H1 (cell line): ENCODE measurements at regions not wholly inside any gene's neighbourhood (a gene's known extent, or its start where the extent isn't known, plus 50 kb on each side); places are given as distances from the start of the nearest gene placed in this dataset.

Source experiments
- CHD1 ChIP-seq: IDR thresholded peaks from 2 replicates; pipeline ENCODE4 v1.6.1; 2012; ENCODE audit warnings: low read depth, low read length, improper control_type of control experiment
- CHD2 ChIP-seq: IDR thresholded peaks from 2 replicates; pipeline ENCODE4 v1.6.1; 2012; ENCODE audit warnings: low read length, improper control_type of control experiment
- CREB1 ChIP-seq: IDR thresholded peaks from 2 replicates; pipeline ENCODE4 v1.6.1; 2012; ENCODE audit warnings: inconsistent platforms
- EZH2 ChIP-seq: fragments of 200-600 bp; sonication (generic); IDR thresholded peaks from 2 replicates; pipeline ENCODE4 v1.7.1; 2012; ENCODE audit warnings: low read depth, mild to moderate bottlenecking, moderate library complexity, low read length, inconsistent platforms; ENCODE audit not compliant: severe bottlenecking
- MAFK ChIP-seq: IDR thresholded peaks from 2 replicates; pipeline ENCODE4 v1.6.1; 2012; ENCODE audit warnings: low read depth, mild to moderate bottlenecking, improper control_type of control experiment, low read length
- POLR2A ChIP-seq, 2 experiments: IDR thresholded peaks; 1 replicate in 1 of 2; 2 replicates in 1 of 2; pipeline ENCODE4 v1.6.1; 2011; ENCODE audit warnings: low read depth in 2 of 2, low read length in 2 of 2, mild to moderate bottlenecking in 2 of 2; ENCODE audit errors: control extremely low read depth in 1 of 2
- SP1 ChIP-seq: IDR thresholded peaks from 2 replicates; pipeline ENCODE4 v1.6.1; 2011; ENCODE audit warnings: low read depth, low read length
- TCF12 ChIP-seq: IDR thresholded peaks from 2 replicates; pipeline ENCODE4 v1.6.1; 2011; ENCODE audit warnings: low read depth, mild to moderate bottlenecking, low read length
- ZNF274 ChIP-seq: IDR thresholded peaks from 2 replicates; pipeline ENCODE4 v1.7.0; 2012; ENCODE audit warnings: low read length, borderline replicate concordance; ENCODE audit errors: extremely low read depth
- TF ChIP-seq, protein P1 (sequence below), 3 experiments: IDR thresholded peaks; 1 replicate in 2 of 3; 2 replicates in 1 of 3; pipeline versions ENCODE4 v1.5.1 to v1.6.1; 2011; ENCODE audit warnings: low read length in 3 of 3, mild to moderate bottlenecking in 3 of 3, inconsistent platforms in 2 of 3, low read depth in 1 of 3, moderate library complexity in 1 of 3; ENCODE audit not compliant: insufficient read depth in 1 of 3; ENCODE audit errors: control extremely low read depth in 1 of 3

DNA sequence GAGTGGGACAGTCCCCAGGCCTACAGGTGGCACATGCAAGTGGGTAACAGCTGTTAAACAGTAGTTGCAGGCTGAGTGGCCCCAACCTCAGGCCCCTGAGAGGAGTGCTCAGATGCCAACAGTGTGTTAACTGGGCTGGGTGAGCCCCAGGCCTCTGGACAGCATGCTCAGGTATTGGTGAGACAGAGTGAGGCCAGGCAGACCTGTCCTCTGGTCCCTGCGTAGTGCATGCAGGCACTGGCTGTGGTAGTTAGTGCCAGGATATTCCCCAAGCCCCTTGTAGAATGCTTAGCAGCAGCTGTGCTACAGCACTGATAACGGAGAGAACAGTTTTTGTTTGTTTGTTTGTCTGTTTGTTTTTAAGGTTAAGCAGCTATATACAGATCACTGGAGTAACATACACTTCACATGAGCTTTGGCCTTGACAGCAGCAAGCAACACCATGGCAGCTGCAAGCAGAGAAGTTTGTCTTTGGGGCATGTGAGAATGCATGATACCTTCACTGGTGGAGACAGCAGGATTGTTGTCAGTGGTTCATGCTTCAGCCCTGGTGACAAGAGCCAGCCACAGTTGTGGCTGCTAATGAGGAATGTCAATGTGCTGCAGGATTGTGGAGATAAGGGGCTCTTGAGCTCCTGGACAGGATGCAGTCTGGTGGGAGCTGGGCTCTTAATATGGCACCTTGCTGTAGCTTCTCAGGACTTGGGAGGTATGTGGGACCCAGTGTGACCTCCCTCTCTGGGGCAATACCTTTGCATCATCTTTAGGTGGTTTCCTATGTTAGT, 614.4 kb downstream of the CDH11 start:
- TF ChIP-seq CREB1 = no peak
- TF ChIP-seq TCF12 = no peak
- TF ChIP-seq, protein P1, sequence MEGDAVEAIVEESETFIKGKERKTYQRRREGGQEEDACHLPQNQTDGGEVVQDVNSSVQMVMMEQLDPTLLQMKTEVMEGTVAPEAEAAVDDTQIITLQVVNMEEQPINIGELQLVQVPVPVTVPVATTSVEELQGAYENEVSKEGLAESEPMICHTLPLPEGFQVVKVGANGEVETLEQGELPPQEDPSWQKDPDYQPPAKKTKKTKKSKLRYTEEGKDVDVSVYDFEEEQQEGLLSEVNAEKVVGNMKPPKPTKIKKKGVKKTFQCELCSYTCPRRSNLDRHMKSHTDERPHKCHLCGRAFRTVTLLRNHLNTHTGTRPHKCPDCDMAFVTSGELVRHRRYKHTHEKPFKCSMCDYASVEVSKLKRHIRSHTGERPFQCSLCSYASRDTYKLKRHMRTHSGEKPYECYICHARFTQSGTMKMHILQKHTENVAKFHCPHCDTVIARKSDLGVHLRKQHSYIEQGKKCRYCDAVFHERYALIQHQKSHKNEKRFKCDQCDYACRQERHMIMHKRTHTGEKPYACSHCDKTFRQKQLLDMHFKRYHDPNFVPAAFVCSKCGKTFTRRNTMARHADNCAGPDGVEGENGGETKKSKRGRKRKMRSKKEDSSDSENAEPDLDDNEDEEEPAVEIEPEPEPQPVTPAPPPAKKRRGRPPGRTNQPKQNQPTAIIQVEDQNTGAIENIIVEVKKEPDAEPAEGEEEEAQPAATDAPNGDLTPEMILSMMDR (IDR thresholded peaks at IDR 0.05; ENCODE audit: control extremely low read depth in 1 of 3, insufficient read depth in 1 of 3, low read depth in 1 of 3, low read length in 3 of 3) = no peak
- no peak for TF ChIP-seq CHD2
- no peak for TF ChIP-seq CHD1
- TF ChIP-seq EZH2 = no peak
- TF ChIP-seq MAFK = no peak
- TF ChIP-seq POLR2A (IDR thresholded peaks at IDR 0.05; ENCODE audit: control extremely low read depth in 1 of 2, low read depth in 2 of 2, low read length in 2 of 2) = no peak
- no peak for TF ChIP-seq ZNF274
- no peak for TF ChIP-seq SP1
